ENCODE measurements at regions not wholly inside any gene's neighbourhood (a gene's known extent, or its start where the extent isn't known, plus 50 kb on each side); places are given as distances from the start of the nearest gene placed in this dataset.

GRCh38 chr12:17097674-17098073 is 491.7 kb upstream of the LMO3 start:
- intact Hi-C loops (cut with micrococcal nuclease), result no loop called here
- Histone ChIP-seq H3K4me3 (no peak overlapping the region), H3K27me3 (ENCODE audit: control insufficient read depth in 2 of 2, insufficient read depth in 2 of 2, low read length in 2 of 2) (no peaks in the 10 kb centered on the region), H3K4me2 (ENCODE audit: insufficient read depth, low read length) (no peak overlapping the region), H3K27ac (ENCODE audit: extremely low read depth, low read depth, low read length) (no peak overlapping the region), H3K9me1 (ENCODE audit: control insufficient read depth, insufficient read depth, low read length) (no peaks in the 10 kb centered on the region), H2AFZ (ENCODE audit: low read depth, low read length) (no peak overlapping the region), H4K20me1 (replicated peaks; ENCODE audit: control insufficient read depth, insufficient read depth, low read length) (no peaks in the 10 kb centered on the region), H3K4me1 (replicated peaks in 1 of 2; ENCODE audit: control insufficient read depth in 2 of 2, insufficient read depth in 2 of 2, low read length in 2 of 2) (no peaks in the 10 kb centered on the region), H3K9me3 (replicated peaks; ENCODE audit: control insufficient read depth, insufficient read depth, low read depth, low read length) (no peaks in the 10 kb centered on the region), H3K9ac (ENCODE audit: insufficient read depth in 1 of 2, low read depth in 2 of 2, low read length in 2 of 2) (no peak overlapping the region), H3K79me2 (ENCODE audit: control insufficient read depth, insufficient read depth, low read length) (no peaks in the 10 kb centered on the region), H3K36me3 (ENCODE audit: control insufficient read depth, insufficient read depth, low read length) (no peaks in the 10 kb centered on the region)
- FAIRE-seq (peak; percentile 94), ATAC-seq (no peak), DNase-seq (ENCODE audit: extremely low read depth in 1 of 4, low spot score in 3 of 4) (peak in 3 of 4 experiments; percentile 0 to 4 (median 2))
- TF ChIP-seq ZBTB2 (IDR thresholded peaks at IDR 0.05), result no peak
- no peak for TF ChIP-seq ZBTB26 (CRISPR knock-in tag; IDR thresholded peaks at IDR 0.05)
- no peak for TF ChIP-seq XRCC3 (IDR thresholded peaks at IDR 0.05)
- no peak for TF ChIP-seq ARID2 (IDR thresholded peaks at IDR 0.05)
- no peak for TF ChIP-seq HNRNPUL1 (IDR thresholded peaks at IDR 0.05; ENCODE audit: low read length)
- no peak for TF ChIP-seq SMARCB1 (IDR thresholded peaks at IDR 0.05; ENCODE audit: insufficient read length, low read depth)
- no peak for TF ChIP-seq POLR2H (tag; IDR thresholded peaks at IDR 0.05; ENCODE audit: low read depth)
- TF ChIP-seq XRCC5 (IDR thresholded peaks at IDR 0.05; ENCODE audit: low read depth, low read length), result no peak
- no peak for TF ChIP-seq TAF1 (IDR thresholded peaks at IDR 0.05; ENCODE audit: control insufficient read depth, extremely low read depth, insufficient read depth, low read length, severe bottlenecking)
- TF ChIP-seq ZNF592 (IDR thresholded peaks at IDR 0.05), result no peak
- TF ChIP-seq MEF2A (IDR thresholded peaks at IDR 0.05; ENCODE audit: control insufficient read depth, low read depth, low read length), result no peak
- TF ChIP-seq ZNF280A (IDR thresholded peaks at IDR 0.05; ENCODE audit: low read depth, partially characterized antibody), result no peak
- TF ChIP-seq KAT8 (IDR thresholded peaks at IDR 0.05; ENCODE audit: low read depth), result no peak
- ChIA-PET CTCF (ENCODE audit: low intra/inter-chr PET ratio) (no interaction called here), POLR2A (no interaction called here)
- no TSS peak for BruUV-seq (replicated peaks)
- in situ Hi-C loops (cut with MboI), result no loop called here
- WGBS (ENCODE audit: insufficient coverage, low coverage, missing lambda C conversion rate), result under 1% methylated on average over 11 of the region's 11 CpGs

Measured in K562 (cell line).